HG03066 (cell line): ENCODE measurements at regions not wholly inside any gene's neighbourhood (a gene's known extent, or its start where the extent isn't known, plus 50 kb on each side); places are given as distances from the start of the nearest gene placed in this dataset.

ENCODE experiments used
- ATAC-seq: cut with Tn5 transposase; IDR thresholded peaks from one replicate; pipeline ENCODE4 v1.9.1; 2021; ENCODE audit warnings: low read depth; ENCODE audit not compliant: unreplicated experiment

DNA sequence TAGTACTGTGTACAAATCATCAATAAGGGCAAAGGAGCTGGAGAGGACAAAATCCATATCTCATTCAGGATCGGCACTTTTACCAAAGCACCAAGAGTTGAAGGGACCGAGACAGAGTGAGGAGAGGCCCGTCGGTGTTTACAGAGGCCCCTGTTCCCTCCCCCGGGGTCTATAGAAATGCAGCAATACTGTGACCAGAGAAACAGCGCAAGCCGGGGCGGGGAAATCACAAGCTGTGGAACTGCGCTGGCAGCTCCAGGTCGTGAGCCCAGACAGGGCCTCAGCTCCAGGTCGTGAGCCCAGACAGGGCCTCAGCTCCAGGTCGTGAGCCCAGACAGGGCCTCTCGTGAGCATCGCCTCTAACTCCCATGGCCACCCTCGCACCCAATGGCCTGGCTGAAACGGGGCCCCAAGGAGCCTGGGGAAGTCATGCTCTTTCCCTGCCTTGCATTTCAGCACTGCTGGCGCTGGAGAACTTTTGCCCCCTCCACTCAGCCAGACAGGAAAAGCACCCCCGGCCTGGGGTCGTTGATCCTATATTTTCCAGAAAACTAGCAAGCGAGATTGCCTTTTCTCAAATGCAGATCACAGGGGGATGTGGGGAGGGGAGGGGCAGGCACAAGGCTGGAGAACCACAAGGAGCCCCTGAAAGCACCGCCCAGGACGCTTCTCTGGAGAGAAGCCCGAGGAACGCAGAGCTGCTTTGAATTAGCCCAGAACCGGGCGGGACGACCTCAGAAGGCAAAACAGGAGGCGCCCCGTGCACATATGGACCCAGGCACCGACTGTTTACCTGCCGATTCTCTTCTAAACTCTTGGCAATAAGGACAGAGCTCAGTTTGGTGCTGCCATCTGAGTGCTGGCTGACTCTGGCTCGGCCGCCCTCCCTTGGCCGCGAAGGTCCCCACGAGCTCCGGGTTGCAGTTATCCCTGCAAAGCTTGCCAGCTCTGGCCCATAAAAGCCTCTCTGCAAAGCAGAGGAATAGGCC, 223.7 kb downstream of the ACKR3 start:
- ATAC-seq: no peak

DNA sequence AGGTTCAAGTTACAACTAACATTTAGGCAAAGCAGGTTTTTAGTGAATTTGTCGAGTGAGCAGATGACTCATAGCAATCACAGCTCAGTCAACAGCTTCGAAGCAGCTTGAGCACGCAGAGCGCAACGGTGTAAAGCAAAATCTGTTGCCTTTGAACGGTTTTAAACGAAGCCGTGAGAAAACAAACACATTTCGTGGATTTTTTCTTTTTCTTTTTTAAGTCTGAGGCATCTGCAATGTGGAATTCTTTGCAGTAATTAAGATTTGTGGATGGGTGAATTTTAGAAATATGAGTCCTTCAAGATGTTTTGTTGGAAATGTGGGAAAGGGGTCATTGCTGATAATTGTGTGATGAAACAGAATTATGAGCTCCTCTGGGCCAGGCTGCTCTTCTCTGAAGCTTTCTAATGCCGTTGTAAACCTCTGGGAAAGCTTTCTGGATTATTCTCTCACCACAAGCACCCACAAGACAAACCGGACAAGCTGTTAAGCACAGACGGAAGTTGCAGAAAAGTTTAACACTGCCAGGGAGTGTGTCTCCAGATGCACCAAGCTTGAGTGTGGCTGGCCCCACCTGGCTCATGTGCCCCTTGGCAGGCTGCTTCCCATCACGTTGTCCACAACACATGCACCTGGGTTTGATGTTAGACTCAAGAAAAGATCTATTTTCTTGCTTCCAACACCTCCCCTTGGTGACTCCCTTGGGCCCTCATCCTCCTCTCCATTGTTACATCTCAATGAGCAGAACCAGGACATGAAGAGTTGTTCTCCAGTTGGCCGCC, 224.7 kb downstream of the ACKR3 start:
- ATAC-seq: no peak

DNA sequence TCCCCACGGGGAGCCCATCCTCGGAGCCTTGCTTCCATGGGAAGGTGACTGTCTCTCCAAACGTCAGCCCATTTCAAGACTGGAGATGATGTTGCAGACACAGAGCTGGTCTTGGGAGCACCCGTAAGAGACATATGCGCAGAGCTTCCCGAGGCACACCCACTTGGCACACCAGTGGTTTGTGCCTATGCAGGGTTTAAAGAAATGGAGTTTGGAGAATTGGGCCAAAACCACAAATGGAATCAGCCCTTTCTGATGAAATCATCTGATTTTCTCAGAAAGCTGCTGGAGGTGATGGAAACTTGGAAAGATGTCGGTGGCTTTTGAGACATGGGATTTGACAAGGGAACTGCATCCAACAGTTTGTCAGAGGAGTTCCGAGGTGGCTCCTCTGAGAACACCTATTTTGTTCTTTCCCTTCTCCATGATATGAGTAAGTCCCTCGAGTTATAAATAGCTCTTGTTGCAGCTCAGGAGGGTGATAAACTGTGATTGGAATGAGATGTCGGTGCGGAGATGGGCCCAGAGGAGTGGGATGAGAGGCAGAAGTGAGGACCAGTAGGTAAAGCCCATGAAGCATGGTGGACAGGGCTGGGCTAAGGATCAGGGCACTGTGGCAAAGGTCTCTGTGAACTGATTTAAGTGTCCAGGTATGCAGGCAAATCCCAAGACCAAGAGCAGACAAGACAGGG, 225.7 kb downstream of the ACKR3 start:
- no peak for ATAC-seq

DNA sequence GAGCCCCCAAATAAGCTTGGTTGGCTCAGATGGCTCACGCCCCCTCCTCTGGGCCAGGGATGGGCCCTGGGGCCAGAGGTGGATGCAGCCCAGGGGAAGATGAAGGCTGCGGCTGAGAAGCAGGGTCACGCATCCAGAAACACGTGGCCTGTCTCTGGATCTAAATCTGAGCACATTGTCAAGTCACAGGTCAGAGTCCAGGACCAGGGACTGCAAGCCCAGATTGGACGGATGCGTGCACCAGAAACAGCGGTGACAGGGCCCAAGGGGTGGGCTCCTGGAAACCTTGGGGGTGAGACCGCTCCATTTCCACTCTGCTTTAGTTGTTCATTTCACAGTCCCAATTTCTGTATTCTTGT, 226.2 kb downstream of the ACKR3 start:
- ATAC-seq: no peak

DNA sequence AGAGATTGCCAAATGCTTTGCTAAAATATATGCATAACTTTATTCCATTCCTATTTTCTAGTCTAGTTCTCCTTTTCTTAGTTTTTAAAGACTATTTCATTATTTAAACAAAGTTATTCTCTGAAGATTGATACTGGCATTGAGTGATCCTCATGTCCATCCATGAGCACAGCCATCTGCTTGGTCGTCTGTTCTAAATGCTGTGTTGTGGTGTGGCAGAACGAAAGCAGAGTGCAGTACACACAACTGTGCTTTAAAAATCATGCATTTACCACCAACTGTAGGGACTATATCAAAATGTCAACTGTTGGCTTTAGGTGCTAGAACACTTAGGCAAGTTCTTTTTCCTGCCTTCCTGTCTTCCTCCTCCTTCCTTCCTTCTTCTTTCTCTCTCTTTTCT, 226.6 kb downstream of the ACKR3 start:
- no peak for ATAC-seq

DNA sequence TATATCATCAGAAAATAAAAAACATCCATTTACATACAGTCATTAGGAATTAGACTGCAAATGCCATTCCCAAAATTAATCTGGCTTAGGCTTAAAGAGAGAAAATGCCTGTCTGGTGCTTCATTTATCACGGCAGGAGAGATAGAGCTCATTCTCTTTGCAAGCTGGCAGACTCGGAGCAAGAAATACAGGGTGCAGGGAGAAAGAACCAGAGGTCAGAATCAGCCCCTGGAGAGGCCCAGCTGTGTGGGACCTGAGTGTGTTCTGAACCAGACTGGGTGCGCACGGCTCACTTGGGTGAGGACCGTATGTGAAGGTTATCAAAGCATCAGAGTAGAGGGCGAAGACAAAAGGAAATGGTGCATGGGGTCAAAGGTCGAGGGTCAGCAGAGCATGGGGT, 227.8 kb downstream of the ACKR3 start:
- no peak for ATAC-seq

DNA sequence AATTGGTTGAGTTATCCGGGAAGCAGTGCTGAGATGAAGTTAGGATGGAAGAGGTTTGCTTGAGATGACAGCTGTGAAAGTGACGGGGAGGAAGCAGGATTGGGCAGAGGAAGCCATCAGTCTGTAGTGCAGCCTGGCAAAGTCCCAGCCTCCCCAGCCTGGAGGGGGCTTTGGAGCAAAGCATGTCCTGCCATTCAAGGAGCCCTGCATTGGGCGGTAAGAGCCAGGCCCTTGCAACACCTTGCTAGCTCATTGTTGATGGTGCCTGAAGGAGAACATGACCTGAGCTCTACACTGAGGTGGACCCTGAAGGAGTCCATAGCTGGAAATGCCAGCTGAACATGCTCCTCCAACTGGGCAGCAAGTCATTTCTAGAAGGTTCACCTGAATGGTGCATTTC, 228.9 kb downstream of the ACKR3 start:
- no peak for ATAC-seq

DNA sequence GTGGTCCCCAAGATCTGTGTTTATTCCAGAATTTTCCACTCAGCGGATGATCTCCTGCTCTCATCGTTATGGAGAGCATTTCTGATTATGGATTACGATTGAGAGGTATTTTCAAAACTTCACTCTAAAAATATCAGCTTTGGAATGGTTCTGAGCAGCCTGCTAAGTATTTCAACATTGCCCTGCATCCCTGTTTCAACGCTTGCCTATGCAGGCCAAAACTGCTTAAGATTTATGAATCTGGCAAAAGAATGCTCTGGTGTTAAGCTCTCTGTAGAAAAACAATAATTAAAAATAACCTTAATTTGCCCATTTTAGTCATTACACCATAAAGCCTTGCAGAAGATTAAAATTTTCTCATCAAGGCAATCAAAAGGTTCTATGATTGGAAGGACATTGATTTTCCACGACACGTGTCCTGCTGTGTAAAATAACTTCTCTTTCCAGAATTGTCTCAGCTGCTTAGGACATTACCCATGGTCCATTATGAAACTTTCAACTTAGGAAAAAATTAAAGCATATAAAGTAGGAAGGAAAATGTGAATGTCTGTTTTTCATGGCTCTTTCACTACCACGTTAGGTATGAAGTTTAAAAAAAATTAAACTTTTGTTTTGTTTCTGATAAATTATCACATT, 229.9 kb downstream of the ACKR3 start:
- ATAC-seq: no peak

DNA sequence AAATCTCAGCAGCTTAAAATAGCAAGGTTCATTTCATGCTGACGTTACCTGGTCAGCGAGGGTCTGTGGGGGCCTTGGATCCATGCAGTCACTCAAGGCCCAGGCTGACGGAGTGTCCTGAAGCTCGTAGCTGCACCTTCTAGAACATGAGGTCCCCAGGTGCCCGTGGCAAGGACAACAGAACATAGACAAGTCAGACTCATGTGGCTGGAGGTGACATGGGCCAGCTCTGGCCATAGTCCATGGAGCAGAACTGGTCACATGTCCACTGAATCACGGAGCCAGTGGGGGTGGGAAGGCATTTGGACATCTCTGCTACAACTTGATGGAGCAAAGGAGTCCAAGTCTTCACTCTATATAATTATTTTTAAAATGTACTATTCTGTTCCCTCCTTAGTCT, 233.2 kb downstream of the ACKR3 start:
- no peak for ATAC-seq

DNA sequence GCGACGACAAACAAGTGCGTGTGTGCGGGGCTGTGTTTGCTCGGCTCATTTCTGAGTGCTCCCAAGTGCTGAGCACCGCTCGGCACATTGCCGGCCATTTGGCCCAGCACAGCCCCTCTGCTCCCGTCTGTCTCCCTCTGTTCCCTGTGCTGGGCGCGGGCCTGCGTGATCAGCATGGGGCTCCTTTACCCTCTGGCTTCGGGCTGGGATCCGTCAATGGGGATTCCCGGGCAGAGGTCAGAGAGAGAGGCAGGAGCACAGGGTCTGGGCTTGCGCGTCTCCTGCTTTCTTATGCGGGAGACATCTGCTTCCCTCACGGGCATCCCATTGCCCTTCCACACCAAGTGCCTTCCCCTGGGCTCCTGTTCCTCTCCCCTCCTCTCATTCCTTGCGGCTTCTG, 234.0 kb downstream of the ACKR3 start:
- ATAC-seq: no peak

DNA sequence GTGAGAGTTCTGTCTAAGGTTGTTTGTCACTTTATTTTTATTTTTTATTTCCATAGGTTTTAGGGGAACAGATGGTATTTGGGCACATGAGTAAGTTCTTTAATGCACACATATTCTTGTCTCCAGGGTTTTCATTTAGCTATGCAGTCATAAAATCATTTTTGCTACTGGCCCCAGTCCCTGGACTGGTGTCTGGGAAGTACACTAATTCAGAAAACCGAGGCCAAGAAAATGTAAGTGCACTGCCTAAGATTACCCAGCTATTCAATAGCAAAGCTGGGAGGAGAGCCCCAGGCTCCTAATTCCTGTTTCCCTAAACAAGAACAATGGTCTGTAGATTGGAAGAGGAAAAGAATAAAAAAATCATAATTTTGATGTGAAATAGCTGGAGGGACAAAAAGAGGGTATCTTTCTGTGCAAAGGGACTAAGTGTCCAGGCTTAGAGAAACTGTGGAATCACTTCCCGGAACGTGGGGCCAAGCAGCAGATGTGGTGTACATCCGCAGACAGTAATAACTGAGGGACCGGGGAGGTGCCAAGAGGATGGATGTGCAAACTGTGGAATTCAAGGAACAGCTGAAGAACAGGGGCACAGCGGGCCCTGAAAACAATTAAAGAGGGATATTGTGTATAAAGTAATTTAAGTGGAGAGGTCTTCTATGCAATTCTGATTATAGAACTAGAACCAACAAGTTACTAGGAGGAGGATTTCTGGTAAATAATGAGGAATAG, 236.3 kb downstream of the ACKR3 start:
- ATAC-seq: no peak

DNA sequence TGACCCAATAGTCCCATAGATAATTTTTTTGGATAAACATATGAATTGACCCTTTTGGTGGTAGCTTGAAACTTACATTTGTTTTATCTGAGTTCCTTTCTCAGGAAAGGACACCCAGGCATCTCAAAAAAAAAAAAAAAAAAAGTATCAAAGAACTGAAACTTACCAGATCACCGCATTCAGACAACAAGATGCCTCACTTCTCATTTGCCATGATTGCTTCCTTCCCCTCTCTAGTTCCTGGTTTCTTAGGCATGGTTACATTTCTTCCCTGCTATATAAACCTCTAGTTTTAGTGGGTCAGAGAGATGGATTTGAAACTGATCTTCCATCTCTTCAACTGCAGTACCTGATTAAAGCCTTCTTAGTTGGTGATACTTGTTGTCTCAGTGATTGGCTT, 240.1 kb downstream of the ACKR3 start:
- ATAC-seq: no peak

DNA sequence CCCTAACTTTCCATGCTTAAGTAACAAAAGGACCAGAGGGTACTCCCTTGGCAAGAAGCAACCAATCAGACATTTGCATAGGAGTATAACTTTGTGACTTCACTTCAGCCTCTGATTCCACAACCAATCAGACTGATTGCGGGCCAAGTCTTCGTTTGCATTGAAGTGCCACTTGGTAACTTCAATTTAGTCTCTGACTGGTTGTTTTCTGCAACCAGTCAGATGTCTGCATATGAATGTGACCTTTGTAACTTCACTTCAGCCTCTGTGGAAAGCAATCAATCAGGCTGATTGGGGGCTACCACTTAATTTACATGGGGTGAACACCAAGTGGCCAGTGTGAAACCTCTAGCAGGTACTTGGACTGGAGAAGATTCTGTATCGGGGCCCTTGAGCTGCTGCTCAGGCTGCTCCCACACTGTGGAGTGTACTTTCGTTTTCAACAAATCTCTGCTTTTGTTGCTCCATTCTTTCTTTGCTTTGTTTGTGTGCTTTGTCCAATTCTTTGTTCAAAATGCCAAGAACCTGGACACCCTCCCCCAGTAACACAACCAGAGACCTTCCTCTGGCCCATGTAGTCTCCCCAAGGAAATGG, 241.5 kb downstream of the ACKR3 start:
- no peak for ATAC-seq

DNA sequence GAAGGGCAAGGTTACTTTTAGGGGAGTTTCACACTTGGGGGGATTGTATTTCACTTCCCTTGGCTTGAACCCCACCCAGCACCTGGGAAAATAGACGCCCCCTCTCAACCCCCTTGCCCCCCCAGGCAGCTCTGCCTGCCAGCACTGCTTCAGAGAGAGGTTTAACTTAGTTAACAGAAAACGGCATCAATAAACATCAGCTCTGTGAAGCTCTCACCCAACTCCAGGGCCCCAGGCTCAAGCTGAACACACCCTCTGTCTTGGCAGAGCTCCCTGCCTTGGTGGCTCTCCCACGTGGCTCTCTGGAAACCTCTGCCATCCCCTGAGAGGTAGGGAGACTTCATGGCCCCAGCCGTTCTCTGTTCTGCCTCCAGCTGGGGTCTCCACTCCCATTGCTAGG, 244.1 kb downstream of the ACKR3 start:
- no peak for ATAC-seq

DNA sequence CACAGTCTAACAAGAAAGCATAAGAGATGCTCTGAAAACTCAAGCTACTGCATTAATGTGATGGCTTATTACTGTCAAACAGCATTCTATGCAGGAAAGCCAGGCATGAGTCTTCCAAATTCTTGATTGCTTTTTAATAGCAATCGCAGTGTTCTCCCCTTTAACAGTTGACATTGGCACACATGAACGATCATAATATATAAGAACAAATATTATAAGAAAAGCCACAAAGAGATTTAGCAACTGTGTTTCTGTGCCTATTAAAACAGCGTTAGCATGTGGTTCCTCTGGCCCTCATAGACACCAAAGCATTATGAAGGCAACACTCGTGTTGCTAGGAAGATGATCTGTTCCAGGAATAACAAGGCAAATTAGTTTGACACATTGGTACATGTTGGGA, 245.0 kb downstream of the ACKR3 start:
- no peak for ATAC-seq

DNA sequence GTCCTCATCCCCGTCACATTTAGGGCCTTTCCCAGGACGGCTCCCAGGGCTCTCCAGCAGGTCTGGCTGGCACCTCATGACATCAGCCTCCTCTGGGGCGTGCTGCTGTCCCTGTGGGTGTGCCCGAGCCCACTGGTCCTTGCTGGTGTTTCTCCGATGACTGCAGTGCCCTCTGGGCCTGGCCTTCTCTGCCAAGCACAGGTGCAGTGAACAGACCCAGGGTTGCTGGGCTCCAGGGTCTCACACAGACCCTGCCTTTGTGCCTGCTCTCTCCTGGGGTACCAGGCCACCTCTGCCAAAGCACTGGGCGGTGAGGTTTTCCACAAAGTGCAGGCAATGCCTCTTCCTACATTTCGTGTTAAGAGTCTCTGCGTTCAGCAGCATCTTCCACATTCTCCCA, 246.1 kb downstream of the ACKR3 start:
- no peak for ATAC-seq

DNA sequence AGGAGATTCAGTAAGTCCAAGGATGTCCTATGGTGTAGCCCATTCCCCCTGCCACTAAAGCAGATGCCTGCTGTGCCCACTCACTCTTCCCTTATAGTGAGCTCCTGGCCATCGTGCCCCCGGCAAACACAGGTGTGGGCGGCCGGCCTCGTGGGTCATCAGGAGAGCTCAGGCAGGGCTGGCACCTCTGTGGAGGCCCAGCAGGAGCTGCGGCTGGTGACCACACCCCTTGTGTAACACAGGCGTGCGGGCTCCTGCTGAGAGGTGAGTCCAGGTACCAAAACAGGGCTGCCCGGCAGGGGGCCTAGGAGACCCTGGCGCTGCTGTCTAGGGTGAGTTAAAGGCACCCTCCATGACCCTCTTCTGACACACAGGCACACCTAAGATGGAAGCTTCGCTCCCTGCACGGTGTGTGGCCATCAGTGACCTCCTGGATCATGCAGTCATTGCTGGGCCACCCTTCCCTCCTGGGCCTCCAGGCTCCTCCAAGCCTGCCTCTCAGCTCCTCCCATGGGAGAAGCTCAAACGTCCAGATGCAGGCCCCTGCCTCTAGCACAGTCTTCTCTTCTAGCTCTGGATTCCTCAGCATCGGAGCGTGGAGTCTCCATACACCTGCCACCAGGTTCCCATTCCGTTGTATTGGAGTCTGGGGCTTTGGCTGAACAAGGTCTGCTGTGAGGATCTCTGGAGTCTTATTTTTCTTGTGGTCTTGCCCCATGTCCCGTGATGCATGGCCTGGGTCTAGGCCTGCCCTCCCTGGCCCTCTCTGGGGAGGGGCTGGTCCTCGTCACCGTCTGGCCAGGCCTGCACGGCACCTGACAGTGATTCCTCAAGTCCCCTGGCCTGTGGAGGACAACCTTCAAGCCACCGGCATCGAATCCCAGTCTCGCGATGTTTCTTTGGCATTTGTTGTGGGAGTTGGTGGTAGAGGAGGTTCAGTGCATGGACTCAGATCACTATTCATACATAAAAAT, 246.9 kb downstream of the ACKR3 start:
- ATAC-seq: no peak

DNA sequence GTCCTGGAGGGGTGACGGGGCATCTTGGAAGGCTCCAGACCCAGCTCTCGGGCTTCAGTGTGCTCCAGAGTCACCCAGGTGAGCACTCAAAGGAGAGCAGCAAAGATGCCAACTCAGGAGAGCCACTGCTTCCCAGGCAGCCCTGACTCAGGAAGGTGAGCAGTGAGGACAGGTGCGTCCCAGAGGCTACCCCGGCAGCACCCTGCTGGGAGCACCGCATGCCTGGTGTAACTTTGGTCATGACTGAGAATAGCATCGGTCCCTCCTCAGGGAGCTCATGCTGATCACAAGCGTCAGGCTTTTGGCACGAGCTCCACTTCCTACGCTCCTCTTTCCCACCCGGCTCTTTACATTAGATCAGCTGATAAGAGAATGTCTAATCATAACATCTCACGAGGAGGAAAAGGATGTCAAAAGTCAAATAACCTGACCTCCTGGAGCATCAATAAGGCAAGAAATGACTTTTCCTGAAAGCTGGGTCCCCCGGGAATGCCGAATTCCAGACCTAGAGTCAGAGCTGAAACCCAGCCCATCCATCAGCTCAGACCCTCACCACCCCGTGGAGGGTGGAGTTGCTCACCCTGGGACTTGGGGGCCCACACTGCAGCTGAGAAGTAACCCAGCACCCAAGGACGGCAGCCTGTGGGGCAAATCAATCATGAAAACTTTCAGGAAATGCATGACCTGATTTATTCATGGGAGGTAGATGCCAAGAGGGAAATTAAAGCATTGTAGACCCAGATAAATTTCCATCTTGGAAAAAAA, 248.8 kb downstream of the ACKR3 start:
- no peak for ATAC-seq
